ENCODE measurements at regions not wholly inside any gene's neighbourhood (a gene's known extent, or its start where the extent isn't known, plus 50 kb on each side); places are given as distances from the start of the nearest gene placed in this dataset.

DNA sequence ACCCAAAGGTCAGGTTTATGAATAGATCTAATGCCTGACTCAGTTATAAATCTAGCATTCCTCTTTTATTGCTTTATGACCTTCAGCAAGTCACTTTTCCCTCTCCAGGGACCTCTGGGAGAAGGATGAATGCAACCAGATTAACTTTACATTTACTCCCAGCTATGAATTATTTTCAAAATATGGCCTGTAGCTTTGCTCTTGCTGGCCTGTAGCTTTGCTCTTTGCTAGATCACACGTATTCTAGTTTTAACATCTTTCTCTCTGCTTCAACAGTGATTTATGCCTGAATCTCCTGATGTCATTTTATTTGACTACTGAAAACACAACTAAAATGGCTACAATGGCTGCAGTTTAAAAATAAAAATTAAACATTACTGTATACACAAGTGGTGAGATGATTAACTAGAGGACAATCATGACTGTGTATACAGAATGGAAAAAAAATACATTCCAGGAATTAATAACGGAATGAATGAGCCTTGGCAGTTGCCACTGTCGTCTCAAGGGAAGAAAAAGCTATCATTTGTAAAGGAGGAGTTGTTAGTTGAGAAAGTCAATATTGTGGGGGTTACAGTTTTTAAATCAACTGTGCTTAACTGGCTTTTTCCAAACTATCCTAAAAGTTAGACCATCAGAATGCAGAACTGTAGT, 434.5 kb upstream of the GOT2 start:
- H3K27me3 ChIP-seq (ENCODE audit: control insufficient read depth, low read length) = peaks cover 3% of the 10 kb centered on the region; the same call in 1 of the 2 replicates
- TF ChIP-seq, protein P1, sequence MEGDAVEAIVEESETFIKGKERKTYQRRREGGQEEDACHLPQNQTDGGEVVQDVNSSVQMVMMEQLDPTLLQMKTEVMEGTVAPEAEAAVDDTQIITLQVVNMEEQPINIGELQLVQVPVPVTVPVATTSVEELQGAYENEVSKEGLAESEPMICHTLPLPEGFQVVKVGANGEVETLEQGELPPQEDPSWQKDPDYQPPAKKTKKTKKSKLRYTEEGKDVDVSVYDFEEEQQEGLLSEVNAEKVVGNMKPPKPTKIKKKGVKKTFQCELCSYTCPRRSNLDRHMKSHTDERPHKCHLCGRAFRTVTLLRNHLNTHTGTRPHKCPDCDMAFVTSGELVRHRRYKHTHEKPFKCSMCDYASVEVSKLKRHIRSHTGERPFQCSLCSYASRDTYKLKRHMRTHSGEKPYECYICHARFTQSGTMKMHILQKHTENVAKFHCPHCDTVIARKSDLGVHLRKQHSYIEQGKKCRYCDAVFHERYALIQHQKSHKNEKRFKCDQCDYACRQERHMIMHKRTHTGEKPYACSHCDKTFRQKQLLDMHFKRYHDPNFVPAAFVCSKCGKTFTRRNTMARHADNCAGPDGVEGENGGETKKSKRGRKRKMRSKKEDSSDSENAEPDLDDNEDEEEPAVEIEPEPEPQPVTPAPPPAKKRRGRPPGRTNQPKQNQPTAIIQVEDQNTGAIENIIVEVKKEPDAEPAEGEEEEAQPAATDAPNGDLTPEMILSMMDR (IDR thresholded peaks at IDR 0.05; ENCODE audit: low read depth, low read length, poor library complexity, severe bottlenecking) = no peak
- TF ChIP-seq EZH2phosphoT487 (IDR thresholded peaks at IDR 0.05; ENCODE audit: borderline replicate concordance, low read length) = no peak
- no peaks in the 10 kb centered on the region for H3K9me3 ChIP-seq (ENCODE audit: control insufficient read depth, insufficient read depth, low read length)
- no peak overlapping the region for H3K27ac ChIP-seq (ENCODE audit: low read depth, low read length)
- no peaks in the 10 kb centered on the region for H3K4me1 ChIP-seq (ENCODE audit: control insufficient read depth, low read length)
- H3F3A ChIP-seq (ENCODE audit: control insufficient read depth, insufficient read depth) = no peaks in the 10 kb centered on the region
- H3K9me2 ChIP-seq (replicated peaks; ENCODE audit: control insufficient read depth, low read length) = no peaks in the 10 kb centered on the region
- no peaks in the 10 kb centered on the region for H3K36me3 ChIP-seq (ENCODE audit: control insufficient read depth, low read length)
- no peaks in the 10 kb centered on the region for H3K79me2 ChIP-seq (ENCODE audit: control insufficient read depth, low read length)
- no peak overlapping the region for H3K4me2 ChIP-seq (ENCODE audit: low read length)
- H3K4me3 ChIP-seq (ENCODE audit: low read length) = no peak overlapping the region
- H4K20me1 ChIP-seq (ENCODE audit: control insufficient read depth, insufficient read depth, low read depth, low read length) = no peaks in the 10 kb centered on the region

DNA sequence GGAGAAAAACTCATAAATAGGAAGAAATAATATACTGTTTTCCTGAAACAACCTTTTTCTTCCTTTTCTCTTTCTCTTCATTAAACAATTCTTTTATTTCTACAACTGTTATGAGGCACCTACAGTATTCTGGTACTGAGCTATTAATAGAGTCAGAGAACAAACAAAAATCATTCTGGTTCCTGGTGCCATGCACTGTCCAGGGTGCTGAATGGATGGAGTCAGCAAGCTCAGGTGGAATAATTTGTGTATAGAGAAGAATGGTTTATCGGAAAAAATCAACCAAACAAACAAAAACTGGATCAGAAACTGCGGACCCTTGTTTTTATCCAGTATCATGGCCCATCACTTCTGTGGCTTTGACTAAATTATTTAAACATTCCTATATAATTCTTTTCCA, 430.3 kb upstream of the GOT2 start:
- H3F3A ChIP-seq (ENCODE audit: control insufficient read depth, insufficient read depth) = no peaks in the 10 kb centered on the region

DNA sequence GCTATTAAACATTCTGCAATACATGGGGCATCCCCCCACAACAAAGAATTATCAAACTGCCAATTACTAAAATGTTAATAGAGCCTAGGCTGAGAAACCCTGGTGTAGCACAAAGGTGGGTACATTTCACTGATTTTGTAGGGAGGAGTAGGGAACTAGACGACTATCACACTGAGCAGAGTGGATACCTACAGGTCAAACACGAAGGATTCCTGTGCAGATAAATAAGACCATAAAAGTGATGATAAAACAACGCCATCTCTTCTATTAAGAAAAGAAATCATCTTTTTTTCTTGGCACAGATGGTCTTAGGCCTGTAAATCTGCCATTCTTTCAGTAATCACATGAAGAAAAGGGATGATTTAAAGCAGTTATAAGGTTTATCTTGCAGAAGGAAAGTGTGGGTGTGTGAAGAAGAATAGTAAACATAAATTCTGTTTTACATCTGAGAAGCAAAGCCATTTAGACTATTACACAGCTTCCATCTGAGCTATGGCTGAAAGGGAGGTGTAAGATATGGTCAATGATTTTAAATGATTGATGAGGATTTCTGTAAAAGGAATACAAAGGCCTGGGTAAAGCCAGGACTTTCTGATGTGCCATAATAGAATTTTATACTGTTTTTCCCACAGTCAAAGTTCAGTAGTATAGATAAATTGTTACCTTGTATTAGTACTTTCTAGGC, 429.4 kb upstream of the GOT2 start:
- H4K20me1 ChIP-seq (ENCODE audit: control insufficient read depth, insufficient read depth, low read depth, low read length) = no peaks in the 10 kb centered on the region
- H3K36me3 ChIP-seq (ENCODE audit: control insufficient read depth, low read length) = no peaks in the 10 kb centered on the region
- H3K9me3 ChIP-seq (ENCODE audit: control insufficient read depth, insufficient read depth, low read length) = no peaks in the 10 kb centered on the region
- H3K27me3 ChIP-seq (ENCODE audit: control insufficient read depth, low read length) = peaks cover 3% of the 10 kb centered on the region; the same call in 1 of the 2 replicates
- no peak overlapping the region for H3K27ac ChIP-seq (ENCODE audit: low read depth, low read length)
- no peak overlapping the region for H3K4me2 ChIP-seq (ENCODE audit: low read length)
- no peaks in the 10 kb centered on the region for H3F3A ChIP-seq (ENCODE audit: control insufficient read depth, insufficient read depth)
- no peaks in the 10 kb centered on the region for H3K79me2 ChIP-seq (ENCODE audit: control insufficient read depth, low read length)
- H3K4me1 ChIP-seq (ENCODE audit: control insufficient read depth, low read length) = no peaks in the 10 kb centered on the region
- no peaks in the 10 kb centered on the region for H3K9me2 ChIP-seq (replicated peaks; ENCODE audit: control insufficient read depth, low read length)
- H3K4me3 ChIP-seq (ENCODE audit: low read length) = no peak overlapping the region
- TF ChIP-seq EZH2phosphoT487 (IDR thresholded peaks at IDR 0.05; ENCODE audit: borderline replicate concordance, low read length) = no peak
- TF ChIP-seq, protein P1 (IDR thresholded peaks at IDR 0.05; ENCODE audit: low read depth, low read length, poor library complexity, severe bottlenecking) = no peak

More for the DNA sequence above, 430.3 kb upstream of the GOT2 start:
- Histone ChIP-seq H3K79me2 (ENCODE audit: control insufficient read depth, low read length) (no peaks in the 10 kb centered on the region), H3K27me3 (ENCODE audit: control insufficient read depth, low read length) (peaks cover 3% of the 10 kb centered on the region; the same call in 1 of the 2 replicates), H3K4me2 (ENCODE audit: low read length) (no peak overlapping the region), H3K27ac (ENCODE audit: low read depth, low read length) (no peak overlapping the region), H3K9me3 (ENCODE audit: control insufficient read depth, insufficient read depth, low read length) (no peaks in the 10 kb centered on the region), H4K20me1 (ENCODE audit: control insufficient read depth, insufficient read depth, low read depth, low read length) (no peaks in the 10 kb centered on the region), H3K4me3 (ENCODE audit: low read length) (no peak overlapping the region), H3K9me2 (replicated peaks; ENCODE audit: control insufficient read depth, low read length) (no peaks in the 10 kb centered on the region), H3K4me1 (ENCODE audit: control insufficient read depth, low read length) (no peaks in the 10 kb centered on the region), H3K36me3 (ENCODE audit: control insufficient read depth, low read length) (no peaks in the 10 kb centered on the region)
- TF ChIP-seq, protein P1 (IDR thresholded peaks at IDR 0.05; ENCODE audit: low read depth, low read length, poor library complexity, severe bottlenecking) = no peak

Measured in DOHH2 (cell line).